HUES64 (cell line): ENCODE measurements at regions not wholly inside any gene's neighbourhood (a gene's known extent, or its start where the extent isn't known, plus 50 kb on each side); places are given as distances from the start of the nearest gene placed in this dataset.

ENCODE experiments used
- H3K27ac ChIP-seq: 2 replicates; pipeline ENCODE4 v1.7.0; 2013; ENCODE audit warnings: low read depth, low read length, inconsistent platforms
- H3K27me3 ChIP-seq: 2 replicates; pipeline ENCODE4 v1.6.1; 2013; ENCODE audit warnings: mild to moderate bottlenecking, low read length; ENCODE audit not compliant: insufficient read depth
- H3K36me3 ChIP-seq: 2 replicates; pipeline ENCODE4 v1.6.1; 2013; ENCODE audit warnings: mild to moderate bottlenecking, low read length; ENCODE audit not compliant: insufficient read depth
- H3K4me1 ChIP-seq: 2 replicates; pipeline ENCODE4 v1.6.1; 2013; ENCODE audit warnings: mild to moderate bottlenecking, low read length, moderate library complexity; ENCODE audit not compliant: insufficient read depth
- H3K4me3 ChIP-seq: 2 replicates; pipeline ENCODE4 v1.5.1; 2013; ENCODE audit warnings: mild to moderate bottlenecking, low read length, moderate library complexity
- H3K9ac ChIP-seq: 2 replicates; pipeline ENCODE4 v1.6.1; 2013; ENCODE audit warnings: mild to moderate bottlenecking, low read depth, low read length
- H3K9me3 ChIP-seq: 2 replicates; pipeline ENCODE4 v1.6.1; 2013; ENCODE audit warnings: low read depth, low read length; ENCODE audit not compliant: insufficient read depth
- WGBS: fragments of 150-250, 120-280 bp; methylation state at CpG from one replicate; pipeline ENCODE4 v1.1.7; 2013; ENCODE audit warnings: missing lambda C conversion rate; 5-methylcytosine and 5-hydroxymethylcytosine counted together

DNA sequence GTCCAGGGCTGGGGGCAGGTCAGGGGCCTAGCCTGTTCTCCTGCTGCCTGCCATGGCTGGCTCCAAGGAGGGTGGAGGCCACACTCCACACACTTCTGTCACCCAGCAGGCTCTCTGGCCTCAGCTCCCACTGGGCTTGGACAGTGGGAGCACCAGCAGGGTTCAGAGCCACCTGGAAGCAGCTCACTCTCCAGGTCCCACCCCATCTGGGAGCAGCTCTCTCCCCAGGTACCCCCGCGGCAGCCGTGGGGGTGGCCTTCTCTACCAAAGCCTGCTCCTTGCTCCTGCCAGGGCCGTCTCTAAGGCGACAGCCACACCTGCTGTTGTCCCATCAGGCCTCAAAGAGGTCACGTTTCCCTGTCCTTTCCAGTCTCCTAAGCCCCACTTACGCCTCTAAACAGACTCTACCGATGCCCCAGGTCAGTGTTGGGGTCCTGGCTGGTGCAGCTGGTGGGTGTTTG is 142.5 kb upstream of the RET start:
- Histone ChIP-seq H3K9ac (no peak overlapping the region), H3K9me3 (no peaks in the 10 kb centered on the region), H3K27me3 (peaks cover 45% of the 10 kb centered on the region), H3K36me3 (no peaks in the 10 kb centered on the region), H3K27ac (no peak overlapping the region), H3K4me3 (no peak overlapping the region), H3K4me1 (no peaks in the 10 kb centered on the region)
- 91% methylated on average over 8 of the region's 8 CpGs for WGBS

DNA sequence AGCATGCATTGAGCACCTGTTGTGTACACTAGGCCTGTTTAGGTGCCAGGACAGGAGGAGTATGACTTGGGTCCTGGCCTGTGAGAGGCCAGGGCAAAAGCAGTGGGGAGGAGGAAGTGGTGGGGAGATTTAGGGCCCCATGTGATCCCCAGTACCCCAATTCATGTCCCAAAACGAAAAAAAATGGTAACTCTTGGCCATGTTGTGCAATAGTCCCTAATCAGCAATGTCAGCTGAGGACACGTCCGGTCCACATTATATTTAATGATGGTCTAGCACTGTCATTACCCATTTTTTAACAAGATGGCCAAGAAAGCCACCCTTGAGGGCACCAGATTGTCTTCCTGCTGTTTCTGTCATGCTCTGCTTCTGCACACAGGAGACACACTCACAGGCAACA is 142.0 kb upstream of the RET start:
- Histone ChIP-seq H3K4me3 (no peak overlapping the region), H3K27me3 (peaks cover 45% of the 10 kb centered on the region), H3K4me1 (no peaks in the 10 kb centered on the region), H3K27ac (no peak overlapping the region), H3K9me3 (no peaks in the 10 kb centered on the region), H3K9ac (no peak overlapping the region), H3K36me3 (no peaks in the 10 kb centered on the region)
- 94% methylated on average over 3 of the region's 3 CpGs for WGBS

DNA sequence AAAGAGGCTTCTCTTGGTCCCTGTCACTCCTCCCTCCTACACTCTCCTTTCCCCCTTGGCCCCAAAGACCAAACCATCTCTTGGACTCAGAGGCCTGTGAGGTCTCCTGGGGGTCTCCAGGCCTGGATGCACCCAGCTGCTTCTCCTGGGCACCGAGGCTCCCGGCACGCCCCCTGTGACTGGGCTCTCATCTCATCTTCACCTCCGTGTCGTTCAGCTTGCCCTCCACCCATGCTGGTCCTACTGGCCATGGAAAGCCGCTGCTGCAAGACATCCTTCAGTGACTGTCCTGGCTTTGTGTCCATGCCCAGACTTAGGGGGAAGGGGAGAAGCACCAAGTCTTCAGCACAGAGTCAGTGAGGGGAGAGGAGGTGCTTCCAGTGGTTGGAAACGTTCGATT is 141.4 kb upstream of the RET start:
- Histone ChIP-seq H3K36me3 (no peaks in the 10 kb centered on the region), H3K27me3 (peaks cover 45% of the 10 kb centered on the region), H3K4me3 (no peak overlapping the region), H3K9me3 (no peaks in the 10 kb centered on the region), H3K4me1 (no peaks in the 10 kb centered on the region), H3K9ac (no peak overlapping the region), H3K27ac (no peak overlapping the region)
- WGBS: 84% methylated on average over 8 of the region's 8 CpGs

DNA sequence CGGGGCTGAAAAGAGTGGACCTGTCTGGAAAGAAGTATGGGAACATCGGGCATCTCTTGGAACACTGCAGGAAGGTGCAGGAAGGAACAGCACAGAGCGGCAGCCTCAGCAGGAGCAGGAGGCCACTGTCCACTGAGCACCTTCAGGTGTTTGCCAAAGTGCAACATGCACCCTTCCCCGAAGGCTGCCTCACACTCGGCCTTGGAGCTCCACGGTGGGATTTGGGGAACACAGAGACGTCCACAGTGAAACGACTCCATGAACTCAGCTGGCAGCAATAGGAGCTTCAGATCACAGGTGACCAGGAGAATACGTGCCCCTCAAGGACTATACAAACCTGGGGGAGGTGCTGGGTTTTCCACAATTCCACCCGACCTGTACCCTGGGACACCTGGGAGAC is 140.3 kb upstream of the RET start:
- H3K27ac ChIP-seq: no peak overlapping the region
- peaks cover 41% of the 10 kb centered on the region for H3K27me3 ChIP-seq
- 86% methylated on average over 10 of the region's 10 CpGs for WGBS
- H3K4me3 ChIP-seq: no peak overlapping the region
- H3K4me1 ChIP-seq: no peaks in the 10 kb centered on the region
- no peaks in the 10 kb centered on the region for H3K9me3 ChIP-seq
- no peak overlapping the region for H3K9ac ChIP-seq
- no peaks in the 10 kb centered on the region for H3K36me3 ChIP-seq

DNA sequence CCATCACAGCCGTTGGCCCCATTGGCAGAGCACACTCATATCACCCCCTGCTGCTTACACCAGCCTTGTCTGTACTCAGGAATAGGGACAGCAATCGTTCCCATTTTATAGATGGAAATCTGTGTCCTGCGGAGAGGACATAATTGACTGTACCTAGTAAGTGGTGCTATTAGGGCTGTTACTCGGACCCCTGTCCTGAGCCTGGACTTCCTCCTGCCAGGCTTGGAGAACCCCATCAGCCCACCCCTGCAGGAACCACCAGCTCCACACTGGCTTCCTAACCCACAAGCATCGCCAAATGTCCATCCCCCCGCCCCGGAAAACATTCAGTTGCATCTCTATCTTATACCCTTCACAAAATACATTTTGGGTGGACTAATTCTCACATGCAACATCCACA is 139.8 kb upstream of the RET start:
- Histone ChIP-seq H3K9me3 (no peaks in the 10 kb centered on the region), H3K4me1 (no peaks in the 10 kb centered on the region)
- WGBS: 90% methylated on average over 7 of the region's 7 CpGs

DNA sequence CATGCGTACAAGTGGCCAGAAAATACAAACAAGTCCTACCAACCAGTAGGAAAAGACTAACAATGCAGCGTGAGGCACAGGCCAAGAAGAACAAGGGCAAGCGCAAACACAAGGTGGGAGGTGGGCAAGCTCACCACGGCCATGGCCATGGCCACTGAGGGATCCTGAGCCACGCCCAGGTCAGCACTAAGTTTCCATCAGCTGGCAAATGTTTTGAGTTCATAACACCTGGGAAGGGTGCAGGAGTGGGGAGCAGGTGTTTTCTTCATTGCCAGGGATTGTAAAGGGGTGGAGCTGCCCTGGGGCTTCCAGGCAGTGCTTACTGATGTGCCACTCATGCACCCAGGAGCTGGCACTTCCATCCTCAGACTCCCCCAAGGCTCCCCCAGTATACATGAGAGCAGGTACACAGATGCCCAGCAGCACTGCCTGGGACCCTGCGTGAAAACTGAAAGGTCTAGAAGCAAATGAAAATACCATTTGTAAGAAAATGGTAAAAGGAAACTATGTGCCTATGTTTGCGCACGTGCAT is 139.2 kb upstream of the RET start:
- 93% methylated on average over 8 of the region's 8 CpGs for WGBS
- peaks cover 31% of the 10 kb centered on the region for H3K27me3 ChIP-seq

More for the DNA sequence above, 139.8 kb upstream of the RET start:
- H3K27me3 ChIP-seq: peaks cover 36% of the 10 kb centered on the region
- H3K36me3 ChIP-seq: no peaks in the 10 kb centered on the region
- H3K27ac ChIP-seq: no peak overlapping the region
- no peak overlapping the region for H3K4me3 ChIP-seq
- H3K9ac ChIP-seq: no peak overlapping the region

DNA sequence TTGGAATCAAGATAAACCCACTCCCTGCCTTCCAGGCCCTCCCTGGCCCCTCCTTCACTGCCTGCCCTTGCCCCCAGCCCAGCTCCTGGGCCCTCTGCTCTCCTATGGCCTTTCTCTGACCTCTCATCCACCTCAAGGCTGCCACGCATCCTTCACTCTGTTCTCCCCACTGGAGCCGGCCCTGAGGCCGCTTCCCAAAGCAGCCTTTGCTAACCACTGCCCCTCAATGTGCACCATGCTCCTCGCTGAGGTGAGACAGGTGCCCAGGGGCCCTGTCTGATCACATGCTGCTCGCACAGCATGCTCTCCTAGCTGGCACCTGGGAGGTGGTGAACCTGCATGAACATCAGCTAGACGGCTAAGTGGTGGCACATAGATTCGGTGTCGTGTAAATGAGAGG is 138.5 kb upstream of the RET start:
- Histone ChIP-seq H3K27ac (no peak overlapping the region), H3K4me1 (no peaks in the 10 kb centered on the region), H3K4me3 (no peak overlapping the region), H3K9ac (no peak overlapping the region), H3K9me3 (no peaks in the 10 kb centered on the region), H3K27me3 (peaks cover 24% of the 10 kb centered on the region), H3K36me3 (no peaks in the 10 kb centered on the region)
- whole genome bisulfite sequencing: 93% methylated on average over 8 of the region's 8 CpGs

More for the DNA sequence above, 139.2 kb upstream of the RET start:
- Histone ChIP-seq H3K4me3 (no peak overlapping the region), H3K9me3 (no peaks in the 10 kb centered on the region), H3K4me1 (no peaks in the 10 kb centered on the region), H3K9ac (no peak overlapping the region), H3K27ac (no peak overlapping the region), H3K36me3 (no peaks in the 10 kb centered on the region)

DNA sequence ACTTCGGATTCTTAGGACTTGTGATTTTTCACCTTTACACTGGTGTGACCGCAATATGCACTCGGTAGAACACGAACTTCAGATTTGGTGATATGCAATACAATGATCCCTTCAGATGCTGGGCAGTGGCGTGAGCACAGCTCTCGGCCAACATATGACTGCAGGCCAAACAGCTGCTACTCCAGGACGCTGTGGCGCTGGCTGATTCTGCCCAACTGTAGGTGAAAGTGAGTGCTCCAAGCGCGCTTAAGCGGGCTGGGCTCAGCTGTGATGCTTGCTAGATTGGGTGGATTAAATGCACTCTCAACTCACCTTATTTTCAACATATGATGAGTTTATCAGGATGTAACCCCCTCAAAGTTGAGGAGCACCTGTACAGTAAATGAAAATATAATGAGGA is 137.6 kb upstream of the RET start:
- no peaks in the 10 kb centered on the region for H3K9me3 ChIP-seq
- WGBS: 88% methylated on average over 11 of the region's 11 CpGs
- H3K9ac ChIP-seq: no peak overlapping the region
- peaks cover 16% of the 10 kb centered on the region for H3K27me3 ChIP-seq
- H3K4me1 ChIP-seq: no peaks in the 10 kb centered on the region
- H3K4me3 ChIP-seq: no peak overlapping the region
- H3K36me3 ChIP-seq: no peaks in the 10 kb centered on the region
- no peak overlapping the region for H3K27ac ChIP-seq

DNA sequence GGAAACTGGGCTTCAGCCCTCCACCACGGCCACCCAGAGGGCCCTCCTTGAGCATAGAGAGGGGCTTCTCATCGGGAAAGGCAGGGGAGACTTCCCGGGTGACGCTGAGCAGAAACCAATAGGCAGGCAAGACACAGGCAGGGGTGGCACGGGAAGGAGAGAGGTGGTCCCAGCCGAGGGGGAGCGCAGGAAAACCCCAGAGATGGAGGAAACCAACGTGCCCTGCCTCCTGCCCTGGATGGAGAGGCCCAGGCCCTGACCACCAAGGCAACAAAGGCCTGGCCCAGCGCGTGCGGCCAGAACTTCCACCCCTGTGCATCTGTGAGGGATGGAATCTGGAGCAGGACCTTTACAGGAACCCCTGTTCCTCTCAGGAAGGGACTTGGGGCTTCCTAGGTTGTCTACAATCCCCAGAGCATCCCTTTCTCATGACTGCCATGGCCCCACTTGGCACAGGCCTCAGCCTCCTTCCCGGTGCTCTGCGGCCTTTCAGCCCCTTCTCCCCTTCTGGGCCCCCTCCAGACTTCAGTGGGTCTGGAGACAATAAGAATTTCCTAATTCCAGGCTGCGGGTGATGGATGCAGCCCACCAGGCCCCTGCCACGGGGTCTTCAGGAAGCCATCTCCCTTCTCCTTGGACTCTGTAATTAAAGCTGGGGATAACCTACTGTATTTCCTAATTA is 137.0 kb upstream of the RET start:
- no peaks in the 10 kb centered on the region for H3K36me3 ChIP-seq

DNA sequence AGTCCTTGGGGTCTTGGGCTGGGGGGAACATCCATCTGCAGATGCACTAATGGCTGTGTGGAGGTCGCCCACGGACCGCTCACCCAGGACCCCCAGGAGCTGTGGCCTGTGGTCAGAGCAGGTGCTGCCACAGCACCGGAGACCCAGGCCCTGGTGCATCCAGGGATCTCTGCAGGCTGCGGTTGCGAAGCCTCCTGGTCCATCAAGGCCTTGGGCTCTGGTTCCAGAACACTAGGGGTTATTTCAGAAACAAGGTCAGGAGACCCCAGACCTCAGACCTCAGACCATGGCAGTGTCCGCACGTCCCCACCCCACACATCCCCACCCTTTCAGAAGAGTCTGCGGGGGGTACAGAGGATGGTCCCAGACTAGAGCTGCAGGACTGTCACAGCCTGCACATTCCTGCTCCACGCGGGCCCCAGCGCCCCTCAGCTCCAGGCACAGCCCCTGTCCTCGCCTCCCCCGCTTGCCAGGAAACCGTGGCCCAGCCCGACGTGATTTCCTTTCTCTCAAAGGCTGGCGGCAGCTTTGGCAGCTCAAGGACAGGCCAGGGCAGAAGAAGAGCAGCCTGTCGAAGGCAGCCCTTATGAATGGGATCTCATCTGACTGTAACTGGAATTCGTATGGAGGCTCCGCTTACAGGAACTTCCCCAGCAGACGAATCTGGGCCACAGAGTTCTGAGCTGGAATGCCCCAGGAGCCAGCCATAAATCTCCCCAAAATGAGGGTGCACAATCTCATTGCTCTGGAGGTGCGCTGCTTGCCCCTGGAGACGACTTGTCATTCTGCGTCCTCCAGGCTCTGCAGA is 136.2 kb upstream of the RET start:
- Histone ChIP-seq H3K9ac (no peak overlapping the region), H3K9me3 (no peaks in the 10 kb centered on the region), H3K36me3 (no peaks in the 10 kb centered on the region), H3K27me3 (peaks cover 1% of the 10 kb centered on the region), H3K4me3 (no peak overlapping the region), H3K4me1 (no peaks in the 10 kb centered on the region), H3K27ac (no peak overlapping the region)
- 84% methylated on average over 25 of the region's 25 CpGs for WGBS

More for the DNA sequence above, 137.0 kb upstream of the RET start:
- Histone ChIP-seq H3K27ac (no peak overlapping the region), H3K4me3 (no peak overlapping the region), H3K9ac (no peak overlapping the region), H3K27me3 (peaks cover 10% of the 10 kb centered on the region), H3K9me3 (no peaks in the 10 kb centered on the region), H3K4me1 (no peaks in the 10 kb centered on the region)
- 91% methylated on average over 15 of the region's 15 CpGs for WGBS

DNA sequence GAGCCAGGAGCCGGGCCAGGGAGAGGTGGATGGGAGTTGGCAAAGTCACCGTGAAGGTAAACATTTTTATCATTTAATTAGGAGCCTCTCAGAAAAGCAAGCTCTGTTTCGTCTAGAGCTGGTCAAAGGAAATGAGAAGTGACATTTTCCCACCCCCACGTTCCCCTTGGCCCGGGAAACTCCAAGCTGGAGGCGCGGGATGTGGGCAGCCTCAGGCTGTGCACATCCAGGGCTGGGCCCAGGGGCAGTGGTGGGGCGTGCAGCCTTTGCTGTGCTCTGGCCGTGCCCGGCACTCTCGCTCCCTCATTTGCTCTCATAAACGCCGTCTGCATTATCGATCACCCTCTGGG is 135.6 kb upstream of the RET start:
- H3K9me3 ChIP-seq: no peaks in the 10 kb centered on the region
- WGBS: 94% methylated on average over 14 of the region's 14 CpGs
- H3K36me3 ChIP-seq: no peaks in the 10 kb centered on the region
- no peaks in the 10 kb centered on the region for H3K27me3 ChIP-seq
- H3K9ac ChIP-seq: no peak overlapping the region
- no peak overlapping the region for H3K4me3 ChIP-seq
- H3K27ac ChIP-seq: no peak overlapping the region
- H3K4me1 ChIP-seq: no peaks in the 10 kb centered on the region
